Adrenal gland (tissue), 9 donors: ENCODE measurements at regions not wholly inside any gene's neighbourhood (a gene's known extent, or its start where the extent isn't known, plus 50 kb on each side); places are given as distances from the start of the nearest gene placed in this dataset.

ENCODE experiments used
- DNase-seq, 7 donors: peaks; one replicate each; pipeline ENCODE4 v3.0.0-alpha.2; 2019 to 2020
- H3K27ac ChIP-seq, 5 donors: fragments of 200-600 bp; sonication (generic) in 4 of 5; 1 replicate in 3 of 5; 2 replicates in 2 of 5; pipeline versions ENCODE4 v1.5.1 to v1.8.0; 2016 to 2020; ENCODE audit warnings: mild to moderate bottlenecking in 1 of 5
- H3K27me3 ChIP-seq: fragments of 200-600 bp; 2 replicates; pipeline ENCODE4 v1.8.0; 2021
- H3K36me3 ChIP-seq, 2 donors: fragments of 200-600 bp; replicated peaks in 1 of 2; 1 replicate in 1 of 2; 2 replicates in 1 of 2; pipeline versions ENCODE4 v1.5.1 to v1.8.0; 2018 to 2022
- H3K4me1 ChIP-seq, 2 donors: fragments of 200-600 bp; replicated peaks in 1 of 2; 1 replicate in 1 of 2; 2 replicates in 1 of 2; pipeline versions ENCODE4 v1.5.1 to v1.8.0; 2018 to 2021
- H3K4me3 ChIP-seq, 4 donors: fragments of 200-600 bp; sonication (generic) in 3 of 4; one replicate each; pipeline ENCODE4 v1.5.1; 2016 to 2018
- H3K9me3 ChIP-seq, 3 donors: fragments of 200-600 bp; sonication (generic) in 1 of 3; replicated peaks in 1 of 3; 1 replicate in 2 of 3; 2 replicates in 1 of 3; pipeline versions ENCODE4 v1.5.1 to v1.8.0; 2016 to 2021
- CTCF ChIP-seq, 6 experiments: fragments of 450-650 bp in 4 of 6; fragments of 200-600 bp in 2 of 6; sonication (generic) in 1 of 6; IDR thresholded peaks; 1 replicate in 5 of 6; 2 replicates in 1 of 6; pipeline versions ENCODE4 v1.5.1 to v1.8.0; 2016 to 2021; ENCODE audit warnings: antibody characterized with exemption in 6 of 6, mild to moderate bottlenecking in 2 of 6, moderate library complexity in 1 of 6
- POLR2A ChIP-seq, 2 donors: fragments of 450-650 bp; IDR thresholded peaks; one replicate each; pipeline ENCODE4 v1.6.1; 2017; ENCODE audit warnings: antibody characterized with exemption in 2 of 2, mild to moderate bottlenecking in 2 of 2, moderate library complexity in 1 of 2
- WGBS, 4 donors: extraction: QIAGEN DNeasy Blood & Tissue Kit in 2 of 4; methylation state at CpG; one replicate each; pipeline versions ENCODE4 v1.1.5 to v1.1.7; 2013 to 2017; 5-methylcytosine and 5-hydroxymethylcytosine counted together
- intact Hi-C, 2 donors: fragments of 100-400 bp; cut with DNase I; formaldehyde crosslinking; loops; one replicate each; pipeline versions ENCODE4 v1.14.1 to v1.15.0; 2022 to 2023
- donor health status: healthy with polysubstance abuse.
- donor health status: Bipolar disorder and iron deficiency.
- donor health status: DM: yes; HTN: yes; CAD: no.
- donor health status: DM: no; HTN: no; CAD: no.
- donor health status: DM: no; HTN: no; CAD: no.

DNA sequence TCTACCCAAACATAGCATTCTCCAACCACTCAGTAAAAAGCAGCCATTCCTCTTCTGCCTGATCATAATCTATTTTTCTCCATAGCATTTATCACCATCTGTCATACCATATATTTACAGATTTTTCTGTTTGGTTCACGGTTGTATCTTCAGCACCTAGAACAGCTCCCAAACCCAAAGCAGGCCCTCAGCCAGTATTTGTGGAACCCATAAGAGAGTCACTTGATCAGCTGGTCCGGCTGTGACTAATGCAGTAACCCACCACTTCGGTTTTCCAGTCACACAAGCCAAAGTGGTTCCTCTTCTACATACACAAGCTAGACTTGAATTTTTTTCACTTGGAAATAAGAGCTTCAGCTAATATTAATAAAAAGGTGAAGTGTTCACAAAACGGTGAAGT lies 511.6 kb upstream of the CELF4 start:
- Histone ChIP-seq H3K27ac (no peak overlapping the region), H3K4me3 (no peak overlapping the region), H3K36me3 (no peaks in the 10 kb centered on the region), H3K27me3 (no peaks in the 10 kb centered on the region), H3K4me1 (no peaks in the 10 kb centered on the region), H3K9me3 (no peaks in the 10 kb centered on the region)
- DNase-seq, result no peak
- intact Hi-C loops, result no loop called here
- 39 to 52% (median 41%) methylated on average over 4 of the region's 4 CpGs for WGBS, 4 donors
- no peak for TF ChIP-seq POLR2A (IDR thresholded peaks at IDR 0.05)
- no peak for TF ChIP-seq CTCF (IDR thresholded peaks at IDR 0.05)

- TF ChIP-seq POLR2A (IDR thresholded peaks at IDR 0.05), result no peak
- no peak for TF ChIP-seq CTCF (IDR thresholded peaks at IDR 0.05)
- 69 to 77% (median 73%) methylated on average over 5 of the region's 5 CpGs for whole genome bisulfite sequencing, 4 donors
- no peak overlapping the region for H3K4me3 ChIP-seq
- no peaks in the 10 kb centered on the region for H3K27me3 ChIP-seq
- no peaks in the 10 kb centered on the region for H3K9me3 ChIP-seq
- no peaks in the 10 kb centered on the region for H3K36me3 ChIP-seq
- no peak overlapping the region for H3K27ac ChIP-seq
- intact Hi-C loops, result no loop called here
- H3K4me1 ChIP-seq, result no peaks in the 10 kb centered on the region
- DNase-seq, result no peak
Measured at GRCh38 chr18:38076346-38077070, 510.9 kb upstream of the CELF4 start.

DNA sequence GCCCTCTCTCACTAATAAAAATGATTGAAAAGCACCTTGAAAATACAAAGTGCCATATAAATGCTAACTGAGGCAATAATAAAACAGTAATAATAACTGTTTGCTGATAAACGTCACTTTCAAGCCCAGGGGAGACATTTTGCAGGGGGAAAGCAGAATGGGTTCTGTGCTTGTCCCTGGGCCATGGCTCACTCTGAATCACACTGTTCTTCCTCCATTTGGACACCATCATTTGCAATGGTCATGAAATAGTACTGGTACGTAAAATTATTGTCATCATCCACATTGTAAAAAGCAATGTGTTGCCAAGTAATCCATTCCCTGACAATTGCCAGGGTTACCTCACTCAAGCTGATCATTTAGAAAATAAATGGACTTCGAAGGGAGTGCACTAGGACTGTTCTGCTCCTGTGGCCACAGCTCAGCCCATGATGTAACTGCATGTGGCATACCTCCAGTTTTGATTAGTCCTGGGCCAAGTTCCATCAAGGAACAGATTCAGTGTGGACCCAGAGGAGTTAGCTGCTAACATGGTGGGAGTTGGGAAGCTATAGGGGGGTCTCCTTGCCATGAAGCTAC lies 508.8 kb upstream of the CELF4 start:
- DNase-seq, result no peak
- intact Hi-C loops, result no loop called here
- TF ChIP-seq POLR2A (IDR thresholded peaks at IDR 0.05), result no peak
- TF ChIP-seq CTCF (IDR thresholded peaks at IDR 0.05), result no peak
- no peaks in the 10 kb centered on the region for H3K4me1 ChIP-seq
- no peaks in the 10 kb centered on the region for H3K36me3 ChIP-seq
- no peaks in the 10 kb centered on the region for H3K9me3 ChIP-seq
- no peak overlapping the region for H3K4me3 ChIP-seq
- no peaks in the 10 kb centered on the region for H3K27me3 ChIP-seq
- 54 to 73% (median 71%) methylated on average over 3 of the region's 3 CpGs for WGBS, 4 donors
- H3K27ac ChIP-seq, result no peak overlapping the region

DNA sequence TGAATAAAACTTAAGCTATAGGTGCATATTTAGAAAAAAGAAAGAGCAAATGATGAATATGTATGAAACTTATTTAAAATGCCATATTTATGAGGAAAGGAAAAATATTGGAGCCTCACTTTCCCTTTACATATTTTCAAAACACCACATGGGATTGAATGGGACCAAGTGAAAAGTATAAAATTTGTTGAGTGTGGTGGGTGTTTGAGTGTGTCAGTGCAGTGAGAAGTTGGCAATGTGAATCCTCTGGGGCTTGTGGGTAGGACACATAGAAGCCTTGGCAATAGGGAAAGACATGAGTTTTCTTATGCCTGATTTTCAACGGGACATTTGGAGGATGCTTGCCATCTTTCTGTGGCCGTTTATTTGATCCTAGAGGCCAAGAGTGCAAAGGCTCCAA lies 502.2 kb upstream of the CELF4 start:
- TF ChIP-seq POLR2A (IDR thresholded peaks at IDR 0.05), result no peak
- TF ChIP-seq CTCF (IDR thresholded peaks at IDR 0.05), result no peak
- WGBS, 4 donors, result 72 to 82% (median 76%) methylated on average over 2 of the region's 2 CpGs
- H3K4me1 ChIP-seq, result no peaks in the 10 kb centered on the region

More for the DNA sequence above, 502.2 kb upstream of the CELF4 start:
- H3K4me3 ChIP-seq, result no peak overlapping the region
- no peaks in the 10 kb centered on the region for H3K27me3 ChIP-seq
- intact Hi-C loops, result no loop called here
- no peaks in the 10 kb centered on the region for H3K36me3 ChIP-seq
- no peaks in the 10 kb centered on the region for H3K9me3 ChIP-seq
- H3K27ac ChIP-seq, result no peak overlapping the region
- DNase-seq, result no peak
